ENCODE measurements at regions not wholly inside any gene's neighbourhood (a gene's known extent, or its start where the extent isn't known, plus 50 kb on each side); places are given as distances from the start of the nearest gene placed in this dataset.

GRCh38 chr9:107404736-107405135, 84.8 kb downstream of the KLF4 start:
- TF ChIP-seq POLR2AphosphoS5 (IDR thresholded peaks at IDR 0.05; ENCODE audit: low read length), result no peak
- TF ChIP-seq SIN3A (IDR thresholded peaks at IDR 0.05; ENCODE audit: low read depth, low read length), result no peak
- TF ChIP-seq, protein P1, sequence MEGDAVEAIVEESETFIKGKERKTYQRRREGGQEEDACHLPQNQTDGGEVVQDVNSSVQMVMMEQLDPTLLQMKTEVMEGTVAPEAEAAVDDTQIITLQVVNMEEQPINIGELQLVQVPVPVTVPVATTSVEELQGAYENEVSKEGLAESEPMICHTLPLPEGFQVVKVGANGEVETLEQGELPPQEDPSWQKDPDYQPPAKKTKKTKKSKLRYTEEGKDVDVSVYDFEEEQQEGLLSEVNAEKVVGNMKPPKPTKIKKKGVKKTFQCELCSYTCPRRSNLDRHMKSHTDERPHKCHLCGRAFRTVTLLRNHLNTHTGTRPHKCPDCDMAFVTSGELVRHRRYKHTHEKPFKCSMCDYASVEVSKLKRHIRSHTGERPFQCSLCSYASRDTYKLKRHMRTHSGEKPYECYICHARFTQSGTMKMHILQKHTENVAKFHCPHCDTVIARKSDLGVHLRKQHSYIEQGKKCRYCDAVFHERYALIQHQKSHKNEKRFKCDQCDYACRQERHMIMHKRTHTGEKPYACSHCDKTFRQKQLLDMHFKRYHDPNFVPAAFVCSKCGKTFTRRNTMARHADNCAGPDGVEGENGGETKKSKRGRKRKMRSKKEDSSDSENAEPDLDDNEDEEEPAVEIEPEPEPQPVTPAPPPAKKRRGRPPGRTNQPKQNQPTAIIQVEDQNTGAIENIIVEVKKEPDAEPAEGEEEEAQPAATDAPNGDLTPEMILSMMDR (IDR thresholded peaks at IDR 0.05 in 2 of 3, conservative IDR thresholded peaks at IDR 0.05 in 1 of 3; ENCODE audit: control insufficient read depth in 2 of 3, extremely low read depth in 1 of 3, insufficient read depth in 1 of 3, low read depth in 3 of 3, low read length in 3 of 3), result no peak
- no peak for TF ChIP-seq BRCA1 (IDR thresholded peaks at IDR 0.05; ENCODE audit: low read depth, low read length)
- TF ChIP-seq, protein P2, sequence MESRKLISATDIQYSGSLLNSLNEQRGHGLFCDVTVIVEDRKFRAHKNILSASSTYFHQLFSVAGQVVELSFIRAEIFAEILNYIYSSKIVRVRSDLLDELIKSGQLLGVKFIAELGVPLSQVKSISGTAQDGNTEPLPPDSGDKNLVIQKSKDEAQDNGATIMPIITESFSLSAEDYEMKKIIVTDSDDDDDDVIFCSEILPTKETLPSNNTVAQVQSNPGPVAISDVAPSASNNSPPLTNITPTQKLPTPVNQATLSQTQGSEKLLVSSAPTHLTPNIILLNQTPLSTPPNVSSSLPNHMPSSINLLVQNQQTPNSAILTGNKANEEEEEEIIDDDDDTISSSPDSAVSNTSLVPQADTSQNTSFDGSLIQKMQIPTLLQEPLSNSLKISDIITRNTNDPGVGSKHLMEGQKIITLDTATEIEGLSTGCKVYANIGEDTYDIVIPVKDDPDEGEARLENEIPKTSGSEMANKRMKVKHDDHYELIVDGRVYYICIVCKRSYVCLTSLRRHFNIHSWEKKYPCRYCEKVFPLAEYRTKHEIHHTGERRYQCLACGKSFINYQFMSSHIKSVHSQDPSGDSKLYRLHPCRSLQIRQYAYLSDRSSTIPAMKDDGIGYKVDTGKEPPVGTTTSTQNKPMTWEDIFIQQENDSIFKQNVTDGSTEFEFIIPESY (IDR thresholded peaks at IDR 0.05), result no peak
- TF ChIP-seq EZH2 (IDR thresholded peaks at IDR 0.05; ENCODE audit: borderline replicate concordance, control insufficient read depth, low read depth, low read length), result no peak
- TF ChIP-seq, protein P3, sequence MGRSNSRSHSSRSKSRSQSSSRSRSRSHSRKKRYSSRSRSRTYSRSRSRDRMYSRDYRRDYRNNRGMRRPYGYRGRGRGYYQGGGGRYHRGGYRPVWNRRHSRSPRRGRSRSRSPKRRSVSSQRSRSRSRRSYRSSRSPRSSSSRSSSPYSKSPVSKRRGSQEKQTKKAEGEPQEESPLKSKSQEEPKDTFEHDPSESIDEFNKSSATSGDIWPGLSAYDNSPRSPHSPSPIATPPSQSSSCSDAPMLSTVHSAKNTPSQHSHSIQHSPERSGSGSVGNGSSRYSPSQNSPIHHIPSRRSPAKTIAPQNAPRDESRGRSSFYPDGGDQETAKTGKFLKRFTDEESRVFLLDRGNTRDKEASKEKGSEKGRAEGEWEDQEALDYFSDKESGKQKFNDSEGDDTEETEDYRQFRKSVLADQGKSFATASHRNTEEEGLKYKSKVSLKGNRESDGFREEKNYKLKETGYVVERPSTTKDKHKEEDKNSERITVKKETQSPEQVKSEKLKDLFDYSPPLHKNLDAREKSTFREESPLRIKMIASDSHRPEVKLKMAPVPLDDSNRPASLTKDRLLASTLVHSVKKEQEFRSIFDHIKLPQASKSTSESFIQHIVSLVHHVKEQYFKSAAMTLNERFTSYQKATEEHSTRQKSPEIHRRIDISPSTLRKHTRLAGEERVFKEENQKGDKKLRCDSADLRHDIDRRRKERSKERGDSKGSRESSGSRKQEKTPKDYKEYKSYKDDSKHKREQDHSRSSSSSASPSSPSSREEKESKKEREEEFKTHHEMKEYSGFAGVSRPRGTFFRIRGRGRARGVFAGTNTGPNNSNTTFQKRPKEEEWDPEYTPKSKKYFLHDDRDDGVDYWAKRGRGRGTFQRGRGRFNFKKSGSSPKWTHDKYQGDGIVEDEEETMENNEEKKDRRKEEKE (IDR thresholded peaks at IDR 0.05), result no peak
